HEK293 (cell line): ENCODE measurements at regions not wholly inside any gene's neighbourhood (a gene's known extent, or its start where the extent isn't known, plus 50 kb on each side); places are given as distances from the start of the nearest gene placed in this dataset.
A peak's percentile ranks its signal among the peaks of the same experiment; 100 is the strongest.

ENCODE experiments used
- CTCF ChIA-PET: fragments of 350-600 bp; formaldehyde crosslinking; extraction: SDS; loops from one replicate; lab custom pipeline; 2021; ENCODE audit warnings: antibody characterized with exemption; lab: Yijun Ruan, JAX
- POLR2A ChIA-PET: fragments of 300-600 bp; formaldehyde crosslinking; extraction: SDS; loops from one replicate; lab custom pipeline; 2020; ENCODE audit warnings: antibody characterized with exemption, inconsistent platforms; lab: Yijun Ruan, JAX
- H3K27ac ChIP-seq: fragments of 200-500 bp; sonication (Bioruptor generic); 2 replicates; pipeline ENCODE4 v1.5.1; 2014; ENCODE audit warnings: low read depth, low read length, control low read depth, inconsistent platforms; ENCODE audit errors: extremely low read depth
- H3K36me3 ChIP-seq, 2 experiments: fragments of 200-500 bp in 1 of 2; sonication (Bioruptor generic) in 1 of 2; 1 replicate in 1 of 2; 2 replicates in 1 of 2; pipeline ENCODE4 v1.5.1; 2014 to 2017; ENCODE audit warnings: inconsistent platforms in 2 of 2, low read length in 2 of 2; ENCODE audit not compliant: control insufficient read depth in 2 of 2, insufficient read depth in 1 of 2
- H3K4me1 ChIP-seq: fragments of 200-500 bp; sonication (Bioruptor generic); 2 replicates; pipeline ENCODE4 v1.5.1; 2014; ENCODE audit warnings: mild to moderate bottlenecking, low read length, inconsistent platforms; ENCODE audit not compliant: control insufficient read depth, insufficient read depth
- H3K4me3 ChIP-seq: 2 replicates; pipeline ENCODE4 v1.5.1; 2011; ENCODE audit warnings: low read depth, mild to moderate bottlenecking, control low read depth, low read length, moderate library complexity
- H3K9me3 ChIP-seq: fragments of 200-500 bp; sonication (Bioruptor generic); 2 replicates; pipeline ENCODE4 v1.5.1; 2014; ENCODE audit warnings: low read depth, low read length, inconsistent platforms; ENCODE audit not compliant: control insufficient read depth, insufficient read depth
- PATZ1 ChIP-seq: fragments of 450-650 bp; formaldehyde crosslinking; IDR thresholded peaks from 2 replicates; pipeline ENCODE4 v1.5.1; 2016; ENCODE audit warnings: missing biosample characterization, missing genetic modification characterization
- PRDM10 ChIP-seq: fragments of 450-650 bp; formaldehyde crosslinking; IDR thresholded peaks from 2 replicates; pipeline ENCODE4 v1.5.1; 2016; ENCODE audit warnings: missing biosample characterization, missing genetic modification characterization
- SETDB1 ChIP-seq: IDR thresholded peaks from one replicate; pipeline ENCODE4 v1.6.1; 2017; ENCODE audit warnings: mild to moderate bottlenecking, low read length, moderate library complexity, mixed read lengths; ENCODE audit not compliant: insufficient read length
- YY2 ChIP-seq: fragments of 450-650 bp; formaldehyde crosslinking; IDR thresholded peaks from 2 replicates; pipeline ENCODE4 v1.5.1; 2016; ENCODE audit warnings: missing biosample characterization, missing genetic modification characterization
- ZFHX2 ChIP-seq: fragments of 450-650 bp; formaldehyde crosslinking; conservative IDR thresholded peaks from 2 replicates; pipeline ENCODE4 v1.5.1; 2016; ENCODE audit warnings: missing biosample characterization, missing genetic modification characterization
- ZFP69B ChIP-seq: fragments of 450-650 bp; formaldehyde crosslinking; IDR thresholded peaks from 2 replicates; pipeline ENCODE4 v1.5.1; 2016; ENCODE audit warnings: missing biosample characterization, missing genetic modification characterization
- ZNF169 ChIP-seq: fragments of 450-650 bp; formaldehyde crosslinking; IDR thresholded peaks from 2 replicates; pipeline ENCODE4 v1.5.1; 2016; ENCODE audit warnings: missing biosample characterization, missing genetic modification characterization
- ZNF26 ChIP-seq: fragments of 450-650 bp; formaldehyde crosslinking; IDR thresholded peaks from 2 replicates; pipeline ENCODE4 v1.5.1; 2016; ENCODE audit warnings: missing biosample characterization, missing genetic modification characterization
- ZNF354C ChIP-seq: fragments of 450-650 bp; formaldehyde crosslinking; IDR thresholded peaks from 2 replicates; pipeline ENCODE4 v1.5.1; 2016; ENCODE audit warnings: missing biosample characterization, missing genetic modification characterization, low read depth, borderline replicate concordance
- ZNF394 ChIP-seq: fragments of 450-650 bp; formaldehyde crosslinking; IDR thresholded peaks from 2 replicates; pipeline ENCODE4 v1.5.1; 2016; ENCODE audit warnings: missing biosample characterization, missing genetic modification characterization, mild to moderate bottlenecking, moderate library complexity, borderline replicate concordance
- ZNF423 ChIP-seq: fragments of 450-650 bp; formaldehyde crosslinking; IDR thresholded peaks from 2 replicates; pipeline ENCODE4 v1.5.1; 2016; ENCODE audit warnings: missing biosample characterization, missing genetic modification characterization
- ZNF426 ChIP-seq: fragments of 450-650 bp; formaldehyde crosslinking; IDR thresholded peaks from 2 replicates; pipeline ENCODE4 v1.5.1; 2017; ENCODE audit warnings: missing biosample characterization, missing genetic modification characterization, mild to moderate bottlenecking, inconsistent platforms, moderate library complexity
- ZNF510 ChIP-seq: fragments of 450-650 bp; formaldehyde crosslinking; IDR thresholded peaks from 2 replicates; pipeline ENCODE4 v1.5.1; 2018; ENCODE audit warnings: mild to moderate bottlenecking, missing genetic modification characterization, missing biosample characterization; ENCODE audit not compliant: insufficient replicate concordance
- ZNF600 ChIP-seq: fragments of 450-650 bp; formaldehyde crosslinking; IDR thresholded peaks from 2 replicates; pipeline ENCODE4 v1.5.1; 2016; ENCODE audit warnings: missing biosample characterization, missing genetic modification characterization
- ZNF610 ChIP-seq: fragments of 450-650 bp; formaldehyde crosslinking; IDR thresholded peaks from 2 replicates; pipeline ENCODE4 v1.5.1; 2016; ENCODE audit warnings: missing biosample characterization, missing genetic modification characterization, borderline replicate concordance
- ZNF623 ChIP-seq: fragments of 450-650 bp; formaldehyde crosslinking; IDR thresholded peaks from 2 replicates; pipeline ENCODE4 v1.5.1; 2016; ENCODE audit warnings: missing biosample characterization, missing genetic modification characterization
- ZXDB ChIP-seq: fragments of 450-650 bp; formaldehyde crosslinking; IDR thresholded peaks from 2 replicates; pipeline ENCODE4 v1.5.1; 2016; ENCODE audit warnings: missing biosample characterization, missing genetic modification characterization
- TF ChIP-seq, protein P1 (sequence below): fragments of 450-650 bp; formaldehyde crosslinking; IDR thresholded peaks from 2 replicates; pipeline ENCODE4 v1.5.1; 2016; ENCODE audit warnings: missing biosample characterization, missing genetic modification characterization, borderline replicate concordance
- TF ChIP-seq, protein P2 (sequence below): fragments of 450-650 bp; formaldehyde crosslinking; IDR thresholded peaks from 2 replicates; pipeline ENCODE4 v1.5.1; 2016; ENCODE audit warnings: missing biosample characterization, missing genetic modification characterization, borderline replicate concordance

DNA sequence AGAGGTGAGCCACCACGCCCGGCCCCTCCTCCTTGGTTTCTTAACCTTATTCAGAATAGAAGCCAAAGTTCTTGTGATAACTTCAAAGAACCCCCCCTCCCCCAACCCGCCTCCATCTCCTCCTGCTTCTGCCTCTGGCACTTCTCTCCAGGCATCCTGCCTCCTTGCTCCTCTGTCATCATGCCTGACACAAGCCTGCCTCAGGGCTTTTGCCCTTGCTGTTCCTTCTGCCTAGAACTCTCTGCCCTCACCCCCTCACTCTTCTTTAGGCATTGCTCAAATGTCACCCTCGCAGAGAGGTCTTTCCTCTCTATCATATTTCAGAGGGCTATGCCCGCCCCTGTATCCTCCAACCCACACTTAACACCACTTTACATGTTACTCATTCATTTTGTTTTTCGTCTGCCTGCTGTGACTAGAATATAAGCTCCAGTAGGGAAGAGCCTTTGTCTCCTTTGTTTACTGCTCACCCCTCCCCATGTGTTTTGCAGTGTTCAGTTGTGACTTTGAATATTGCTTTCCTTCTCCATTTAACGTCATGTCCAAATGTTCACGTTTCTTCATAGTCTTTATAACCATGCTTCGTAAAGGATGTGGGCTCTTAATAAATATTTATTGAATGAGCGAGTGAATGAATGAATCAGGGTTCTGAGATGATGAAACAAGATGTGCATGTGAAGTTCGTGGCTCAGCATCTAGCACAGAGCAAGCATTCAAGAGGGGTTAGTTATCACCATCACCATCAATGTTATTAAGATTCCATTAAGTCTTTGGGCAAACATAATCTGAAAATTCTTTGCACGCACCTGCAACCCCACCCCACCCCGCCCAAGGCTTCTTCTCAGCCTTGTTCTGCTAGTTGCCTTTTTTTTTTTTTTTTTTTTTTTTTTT is 186.2 kb upstream of the WSCD1 start:
- no peaks in the 10 kb centered on the region for H3K4me1 ChIP-seq
- no peaks in the 10 kb centered on the region for H3K9me3 ChIP-seq
- POLR2A ChIA-PET: no interaction called here
- no peak overlapping the region for H3K27ac ChIP-seq
- CTCF ChIA-PET: interaction anchor here (0.7 to 1.0 kb wide), 2 partner anchors 8 to 74 kb away, joined by 3 to 4 read pairs; no protein-coding TSS in a partner anchor
- H3K36me3 ChIP-seq: no peaks in the 10 kb centered on the region
- H3K4me3 ChIP-seq: no peak overlapping the region
- TF ChIP-seq, protein P1, sequence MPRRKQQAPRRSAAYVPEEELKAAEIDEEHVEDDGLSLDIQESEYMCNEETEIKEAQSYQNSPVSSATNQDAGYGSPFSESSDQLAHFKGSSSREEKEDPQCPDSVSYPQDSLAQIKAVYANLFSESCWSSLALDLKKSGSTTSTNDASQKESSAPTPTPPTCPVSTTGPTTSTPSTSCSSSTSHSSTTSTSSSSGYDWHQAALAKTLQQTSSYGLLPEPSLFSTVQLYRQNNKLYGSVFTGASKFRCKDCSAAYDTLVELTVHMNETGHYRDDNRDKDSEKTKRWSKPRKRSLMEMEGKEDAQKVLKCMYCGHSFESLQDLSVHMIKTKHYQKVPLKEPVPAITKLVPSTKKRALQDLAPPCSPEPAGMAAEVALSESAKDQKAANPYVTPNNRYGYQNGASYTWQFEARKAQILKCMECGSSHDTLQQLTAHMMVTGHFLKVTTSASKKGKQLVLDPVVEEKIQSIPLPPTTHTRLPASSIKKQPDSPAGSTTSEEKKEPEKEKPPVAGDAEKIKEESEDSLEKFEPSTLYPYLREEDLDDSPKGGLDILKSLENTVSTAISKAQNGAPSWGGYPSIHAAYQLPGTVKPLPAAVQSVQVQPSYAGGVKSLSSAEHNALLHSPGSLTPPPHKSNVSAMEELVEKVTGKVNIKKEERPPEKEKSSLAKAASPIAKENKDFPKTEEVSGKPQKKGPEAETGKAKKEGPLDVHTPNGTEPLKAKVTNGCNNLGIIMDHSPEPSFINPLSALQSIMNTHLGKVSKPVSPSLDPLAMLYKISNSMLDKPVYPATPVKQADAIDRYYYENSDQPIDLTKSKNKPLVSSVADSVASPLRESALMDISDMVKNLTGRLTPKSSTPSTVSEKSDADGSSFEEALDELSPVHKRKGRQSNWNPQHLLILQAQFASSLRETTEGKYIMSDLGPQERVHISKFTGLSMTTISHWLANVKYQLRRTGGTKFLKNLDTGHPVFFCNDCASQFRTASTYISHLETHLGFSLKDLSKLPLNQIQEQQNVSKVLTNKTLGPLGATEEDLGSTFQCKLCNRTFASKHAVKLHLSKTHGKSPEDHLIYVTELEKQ: no peak
- TF ChIP-seq, protein P2, sequence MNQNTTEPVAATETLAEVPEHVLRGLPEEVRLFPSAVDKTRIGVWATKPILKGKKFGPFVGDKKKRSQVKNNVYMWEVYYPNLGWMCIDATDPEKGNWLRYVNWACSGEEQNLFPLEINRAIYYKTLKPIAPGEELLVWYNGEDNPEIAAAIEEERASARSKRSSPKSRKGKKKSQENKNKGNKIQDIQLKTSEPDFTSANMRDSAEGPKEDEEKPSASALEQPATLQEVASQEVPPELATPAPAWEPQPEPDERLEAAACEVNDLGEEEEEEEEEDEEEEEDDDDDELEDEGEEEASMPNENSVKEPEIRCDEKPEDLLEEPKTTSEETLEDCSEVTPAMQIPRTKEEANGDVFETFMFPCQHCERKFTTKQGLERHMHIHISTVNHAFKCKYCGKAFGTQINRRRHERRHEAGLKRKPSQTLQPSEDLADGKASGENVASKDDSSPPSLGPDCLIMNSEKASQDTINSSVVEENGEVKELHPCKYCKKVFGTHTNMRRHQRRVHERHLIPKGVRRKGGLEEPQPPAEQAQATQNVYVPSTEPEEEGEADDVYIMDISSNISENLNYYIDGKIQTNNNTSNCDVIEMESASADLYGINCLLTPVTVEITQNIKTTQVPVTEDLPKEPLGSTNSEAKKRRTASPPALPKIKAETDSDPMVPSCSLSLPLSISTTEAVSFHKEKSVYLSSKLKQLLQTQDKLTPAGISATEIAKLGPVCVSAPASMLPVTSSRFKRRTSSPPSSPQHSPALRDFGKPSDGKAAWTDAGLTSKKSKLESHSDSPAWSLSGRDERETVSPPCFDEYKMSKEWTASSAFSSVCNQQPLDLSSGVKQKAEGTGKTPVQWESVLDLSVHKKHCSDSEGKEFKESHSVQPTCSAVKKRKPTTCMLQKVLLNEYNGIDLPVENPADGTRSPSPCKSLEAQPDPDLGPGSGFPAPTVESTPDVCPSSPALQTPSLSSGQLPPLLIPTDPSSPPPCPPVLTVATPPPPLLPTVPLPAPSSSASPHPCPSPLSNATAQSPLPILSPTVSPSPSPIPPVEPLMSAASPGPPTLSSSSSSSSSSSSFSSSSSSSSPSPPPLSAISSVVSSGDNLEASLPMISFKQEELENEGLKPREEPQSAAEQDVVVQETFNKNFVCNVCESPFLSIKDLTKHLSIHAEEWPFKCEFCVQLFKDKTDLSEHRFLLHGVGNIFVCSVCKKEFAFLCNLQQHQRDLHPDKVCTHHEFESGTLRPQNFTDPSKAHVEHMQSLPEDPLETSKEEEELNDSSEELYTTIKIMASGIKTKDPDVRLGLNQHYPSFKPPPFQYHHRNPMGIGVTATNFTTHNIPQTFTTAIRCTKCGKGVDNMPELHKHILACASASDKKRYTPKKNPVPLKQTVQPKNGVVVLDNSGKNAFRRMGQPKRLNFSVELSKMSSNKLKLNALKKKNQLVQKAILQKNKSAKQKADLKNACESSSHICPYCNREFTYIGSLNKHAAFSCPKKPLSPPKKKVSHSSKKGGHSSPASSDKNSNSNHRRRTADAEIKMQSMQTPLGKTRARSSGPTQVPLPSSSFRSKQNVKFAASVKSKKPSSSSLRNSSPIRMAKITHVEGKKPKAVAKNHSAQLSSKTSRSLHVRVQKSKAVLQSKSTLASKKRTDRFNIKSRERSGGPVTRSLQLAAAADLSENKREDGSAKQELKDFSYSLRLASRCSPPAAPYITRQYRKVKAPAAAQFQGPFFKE (tag by site-specific recombination): no peak
- TF ChIP-seq ZFHX2 (tag by site-specific recombination) (peak; percentile 55; the same call in 1 of the 2 replicates), ZNF423 (tag by site-specific recombination) (no peak), ZNF623 (tag by site-specific recombination) (0 out of 2 replicates have a peak, but pooled peaks have one; percentile 29), PRDM10 (tag by site-specific recombination) (no peak), ZXDB (tag by site-specific recombination) (no peak), YY2 (tag by site-specific recombination) (no peak), ZNF354C (no peak), ZNF26 (tag by site-specific recombination) (no peak), SETDB1 (no peak), PATZ1 (tag by site-specific recombination) (no peak), ZNF394 (tag by site-specific recombination) (no peak), ZNF610 (tag by site-specific recombination) (no peak), ZNF600 (tag by site-specific recombination) (no peak), ZNF510 (tag by site-specific recombination) (no peak), ZNF169 (tag by site-specific recombination) (no peak), ZFP69B (tag by site-specific recombination) (no peak), ZNF426 (tag by site-specific recombination) (no peak)
